K562 (cell line): ENCODE measurements at regions not wholly inside any gene's neighbourhood (a gene's known extent, or its start where the extent isn't known, plus 50 kb on each side); places are given as distances from the start of the nearest gene placed in this dataset.

Experiments used
- ATAC-seq: fragments of 200-7000 bp; cut with Tn5 transposase; 3 replicates; pipeline ENCODE4 v1.9.1; 2020; ENCODE audit warnings: moderate library complexity
- BruUV-seq: library from RNA; stranded (reverse); fragments of 400-500 nt; replicated peaks from 2 replicates; lab custom pipeline; 2021; lab: Mats Ljungman, UMichigan
- CTCF ChIA-PET: fragments of 300-600 bp; formaldehyde crosslinking; extraction: SDS; loops from one replicate; lab custom pipeline; 2021; ENCODE audit warnings: low intra/inter-chr PET ratio; lab: Yijun Ruan, JAX
- POLR2A ChIA-PET: fragments of 300-600, 350-650 bp; sonication (Branson Sonifier 250); formaldehyde crosslinking; extraction: SDS; loops from one replicate; lab custom pipeline; 2021; ENCODE audit warnings: antibody characterized with exemption, inconsistent platforms; lab: Yijun Ruan, JAX
- DNase-seq, 4 experiments: peaks; one replicate each; pipeline versions ENCODE4 v3.0.0 to v3.0.0-alpha.2; 2011 to 2018; ENCODE audit warnings: low spot score in 3 of 4, mixed read lengths in 3 of 4; ENCODE audit errors: extremely low read depth in 1 of 4
- FAIRE-seq: peaks from 2 replicates; lab custom pipeline; 2011; peaks lifted over from hg19 to GRCh38; lab: Jason Lieb, UNC
- H2AFZ ChIP-seq: 2 replicates; pipeline ENCODE4 v1.6.0; 2011; ENCODE audit warnings: low read depth, low read length, control low read depth, inconsistent platforms
- H3K27ac ChIP-seq: fragments of 200-600 bp; 3 replicates; pipeline ENCODE4 v1.8.0; 2011; ENCODE audit warnings: low read depth, mild to moderate bottlenecking, control low read depth, inconsistent platforms, low read length, moderate library complexity, mixed read lengths; ENCODE audit errors: extremely low read depth
- H3K27me3 ChIP-seq, 2 experiments: fragments of 300-600 bp in 1 of 2; 2 replicates in 1 of 2; 3 replicates in 1 of 2; pipeline versions ENCODE4 v1.6.0 to v1.8.0; 2011; ENCODE audit warnings: inconsistent platforms in 2 of 2, low read length in 2 of 2, mild to moderate bottlenecking in 1 of 2, mixed read lengths in 1 of 2, moderate library complexity in 1 of 2; ENCODE audit not compliant: control insufficient read depth in 2 of 2, insufficient read depth in 2 of 2
- H3K36me3 ChIP-seq: fragments of 300-600 bp; 3 replicates; pipeline ENCODE4 v1.8.0; 2011; ENCODE audit warnings: mild to moderate bottlenecking, low read length, inconsistent platforms; ENCODE audit not compliant: control insufficient read depth, insufficient read depth
- H3K4me1 ChIP-seq, 2 experiments: fragments of 200-600 bp in 1 of 2; replicated peaks in 1 of 2; 2 replicates in 1 of 2; 3 replicates in 1 of 2; pipeline versions ENCODE4 v1.5.1 to v1.8.0; 2011; ENCODE audit warnings: inconsistent platforms in 2 of 2, low read length in 2 of 2, mild to moderate bottlenecking in 1 of 2, mixed read lengths in 1 of 2, moderate library complexity in 1 of 2; ENCODE audit not compliant: control insufficient read depth in 2 of 2, insufficient read depth in 2 of 2
- H3K4me2 ChIP-seq: 2 replicates; pipeline ENCODE4 v1.6.1; 2011; ENCODE audit warnings: low read length, control low read depth, inconsistent platforms, mixed read lengths; ENCODE audit not compliant: insufficient read depth
- H3K4me3 ChIP-seq: fragments of 200-600 bp; sonication (generic), shearing (Covaris generic); 2 replicates; pipeline ENCODE4 v1.5.1; 2016; ENCODE audit warnings: control low read depth, inconsistent platforms
- H3K79me2 ChIP-seq: fragments of 200-600 bp; 3 replicates; pipeline ENCODE4 v1.8.0; 2011; ENCODE audit warnings: low read length, inconsistent platforms; ENCODE audit not compliant: control insufficient read depth, insufficient read depth
- H3K9ac ChIP-seq, 2 experiments: 2 replicates each; pipeline versions ENCODE4 v1.6.0 to v1.6.1; 2011; ENCODE audit warnings: low read depth in 2 of 2, low read length in 2 of 2, control low read depth in 1 of 2, inconsistent platforms in 1 of 2, mild to moderate bottlenecking in 1 of 2, mixed read lengths in 1 of 2; ENCODE audit not compliant: insufficient read depth in 1 of 2
- H3K9me1 ChIP-seq: one replicate; pipeline ENCODE4 v1.6.0; 2011; ENCODE audit warnings: inconsistent platforms, mild to moderate bottlenecking, low read length, moderate library complexity; ENCODE audit not compliant: control insufficient read depth, insufficient read depth
- H3K9me3 ChIP-seq: replicated peaks from 2 replicates; pipeline ENCODE4 v1.5.1; 2011; ENCODE audit warnings: low read depth, low read length, inconsistent platforms; ENCODE audit not compliant: control insufficient read depth, insufficient read depth
- H4K20me1 ChIP-seq: replicated peaks from 2 replicates; pipeline ENCODE4 v1.6.1; 2011; ENCODE audit warnings: low read length, inconsistent platforms, mixed read lengths; ENCODE audit not compliant: control insufficient read depth, insufficient read depth
- ATF3 ChIP-seq, 2 experiments: fragments of 450-650 bp in 1 of 2; sonication (generic) in 1 of 2; formaldehyde crosslinking in 1 of 2; IDR thresholded peaks in 1 of 2; conservative IDR thresholded peaks in 1 of 2; 2 replicates each; pipeline versions ENCODE4 v1.6.1 to v1.8.1; 2016 to 2023; ENCODE audit warnings: mild to moderate bottlenecking in 2 of 2, moderate library complexity in 2 of 2, inconsistent platforms in 1 of 2, missing genetic modification reagents in 1 of 2
- CTBP1 ChIP-seq: fragments of 450-650 bp; IDR thresholded peaks from 2 replicates; pipeline ENCODE4 v1.6.1; 2016; ENCODE audit warnings: borderline replicate concordance
- ETV1 ChIP-seq: fragments of 450-650 bp; conservative IDR thresholded peaks from 2 replicates; pipeline ENCODE4 v1.6.1; 2016; ENCODE audit warnings: missing genetic modification characterization, control low read depth, low read depth, missing compliant biosample characterization
- ETV5 ChIP-seq: sonication (generic); formaldehyde crosslinking; IDR thresholded peaks from 2 replicates; pipeline ENCODE4 v1.4.0; 2020; ENCODE audit warnings: low read depth, mild to moderate bottlenecking, missing genetic modification reagents
- FOS ChIP-seq: IDR thresholded peaks from 3 replicates; pipeline ENCODE4 v1.6.1; 2011; ENCODE audit not compliant: insufficient read length; ENCODE audit errors: extremely low read depth
- HDAC1 ChIP-seq, 2 experiments: fragments of 450-650 bp; IDR thresholded peaks; 2 replicates each; pipeline ENCODE4 v1.6.1; 2016 to 2017; ENCODE audit warnings: inconsistent platforms in 1 of 2, mild to moderate bottlenecking in 1 of 2, moderate library complexity in 1 of 2
- MCM3 ChIP-seq: fragments of 450-650 bp; IDR thresholded peaks from 2 replicates; pipeline ENCODE4 v1.6.1; 2016
- POU5F1 ChIP-seq: fragments of 150-350 bp; IDR thresholded peaks from 2 replicates; pipeline ENCODE4 v1.6.1; 2014; ENCODE audit warnings: borderline replicate concordance, low read length, low read depth, mild to moderate bottlenecking; ENCODE audit not compliant: partially characterized antibody
- REST ChIP-seq, 2 experiments: fragments of 450-650 bp; formaldehyde crosslinking in 1 of 2; IDR thresholded peaks; 2 replicates each; pipeline versions ENCODE4 v1.4.0 to v1.6.1; 2014 to 2020; ENCODE audit warnings: mild to moderate bottlenecking in 2 of 2, borderline replicate concordance in 1 of 2, low read depth in 1 of 2
- SMC3 ChIP-seq: conservative IDR thresholded peaks from 2 replicates; pipeline ENCODE4 v1.6.1; 2011; ENCODE audit warnings: low read depth, low read length, improper control_type of control experiment; ENCODE audit not compliant: insufficient read depth
- ZNF232 ChIP-seq: sonication (generic); formaldehyde crosslinking; IDR thresholded peaks from 2 replicates; pipeline ENCODE4 v1.8.0; 2022; ENCODE audit warnings: mild to moderate bottlenecking, missing genetic modification reagents
- ZNF586 ChIP-seq: fragments of 450-650 bp; formaldehyde crosslinking; conservative IDR thresholded peaks from 2 replicates; pipeline ENCODE4 v1.4.0; 2020; ENCODE audit warnings: mild to moderate bottlenecking, moderate library complexity
- WGBS: fragments of 100-300 bp; shearing (Covaris generic); methylation state at CpG from one replicate; pipeline ENCODE4 v1.1.6; 2016; ENCODE audit warnings: low coverage, mixed read lengths; ENCODE audit not compliant: insufficient coverage; ENCODE audit errors: missing lambda C conversion rate; 5-methylcytosine and 5-hydroxymethylcytosine counted together
- in situ Hi-C: fragments of 300-500 bp; cut with MboI; formaldehyde crosslinking; loops from 4 replicates; pipeline ENCODE4 v1.15.0; 2018; ENCODE audit warnings: inconsistent platforms, mixed read lengths
- intact Hi-C: fragments of 100-400 bp; cut with micrococcal nuclease; formaldehyde crosslinking; loops from 2 replicates; pipeline ENCODE4 v1.14.2; 2022

- intact Hi-C loops, result loop anchor here (2.0 kb wide), 1 partner anchor 199 kb away; no protein-coding TSS in a partner anchor
- Histone ChIP-seq H4K20me1 (no peaks in the 10 kb centered on the region), H2AFZ (no peak overlapping the region), H3K36me3 (no peaks in the 10 kb centered on the region), H3K9me1 (peaks cover 2% of the 10 kb centered on the region), H3K4me3 (no peak overlapping the region), H3K4me1 (no peaks in the 10 kb centered on the region), H3K9me3 (no peaks in the 10 kb centered on the region), H3K27ac (no peak overlapping the region), H3K27me3 (peaks cover 6 to 15% of the 10 kb centered on the region in 2 experiments; a peak in 4 of 5 replicates), H3K4me2 (no peak overlapping the region), H3K79me2 (no peaks in the 10 kb centered on the region), H3K9ac (no peak overlapping the region)
- FAIRE-seq (no peak), ATAC-seq (peak; percentile 98), DNase-seq (peak; percentile 50 to 56 (median 54))
- 0% methylated on average over 6 of the region's 7 CpGs for WGBS
- POLR2A ChIA-PET, result interaction anchor here (0.6 kb wide), 1 partner anchor 200 kb away, joined by 3 read pairs; no protein-coding TSS in a partner anchor
- CTCF ChIA-PET, result interaction anchor here (0.6 to 0.9 kb wide), 4 partner anchors 198 to 204 kb away, joined by 3 to 4 read pairs (median 3); no protein-coding TSS in a partner anchor
- in situ Hi-C loops, result loop anchor here (5.0 to 25.0 kb wide), 2 partner anchors 191 to 896 kb away; partner anchors contain the start of gene MTUS2
- no TSS peak for BruUV-seq
- TF ChIP-seq ZNF232 (CRISPR knock-in tag) (no peak), HDAC1 (IDR thresholded peaks at IDR 0.05) (no peak), ZNF586 (CRISPR knock-in tag) (no peak), FOS (no peak), REST (IDR thresholded peaks at IDR 0.05; ENCODE audit: borderline replicate concordance) (peak; percentile 31; the same call in 1 of the 2 replicates), REST (CRISPR knock-in tag; IDR thresholded peaks at IDR 0.05; ENCODE audit: low read depth) (no peak), POU5F1 (no peak), SMC3 (peak; percentile 42), ATF3 (IDR thresholded peaks at IDR 0.05) (no peak), ATF3 (CRISPR knock-in tag; conservative IDR thresholded peaks at IDR 0.05) (no peak), MCM3 (no peak), ETV5 (CRISPR knock-in tag) (no peak), CTBP1 (0 out of 2 replicates have a peak, but pooled peaks have one; percentile 25), ETV1 (tag) (no peak)
Measured at GRCh38 chr13:29707876-29708543, 112.5 kb upstream of the SLC7A1 start.
